CD14-positive monocyte (primary cell): ENCODE measurements at regions not wholly inside any gene's neighbourhood (a gene's known extent, or its start where the extent isn't known, plus 50 kb on each side); places are given as distances from the start of the nearest gene placed in this dataset.

Source experiments
- DNase-seq, 3 donors: peaks; one replicate each; pipeline ENCODE4 v3.0.0-alpha.2; 2011 to 2022
- H2AFZ ChIP-seq: 2 replicates; pipeline ENCODE4 v1.6.0; 2012; ENCODE audit warnings: mild to moderate bottlenecking, low read depth, low read length, inconsistent platforms; ENCODE audit not compliant: insufficient read depth, poor library complexity, severe bottlenecking
- H3K27ac ChIP-seq, 2 donors: 1 replicate in 1 of 2; 2 replicates in 1 of 2; pipeline ENCODE4 v1.5.1; 2012 to 2013; ENCODE audit warnings: low read length in 2 of 2, control low read depth in 1 of 2, inconsistent platforms in 1 of 2, low read depth in 1 of 2, mild to moderate bottlenecking in 1 of 2
- H3K27me3 ChIP-seq, 2 donors: one replicate each; pipeline versions ENCODE4 v1.6.0 to v1.6.1; 2011 to 2013; ENCODE audit warnings: low read length in 2 of 2; ENCODE audit not compliant: control insufficient read depth in 2 of 2, insufficient read depth in 2 of 2
- H3K36me3 ChIP-seq, 2 donors: replicated peaks in 1 of 2; 1 replicate in 1 of 2; 2 replicates in 1 of 2; pipeline versions ENCODE4 v1.5.1 to v1.6.1; 2012 to 2013; ENCODE audit warnings: low read length in 2 of 2, control low read depth in 1 of 2, inconsistent platforms in 1 of 2, mild to moderate bottlenecking in 1 of 2; ENCODE audit not compliant: insufficient read depth in 2 of 2, control insufficient read depth in 1 of 2
- H3K4me1 ChIP-seq, 2 donors: 1 replicate in 1 of 2; 2 replicates in 1 of 2; pipeline versions ENCODE4 v1.5.1 to v1.6.1; 2012 to 2013; ENCODE audit warnings: low read length in 2 of 2, control low read depth in 1 of 2, inconsistent platforms in 1 of 2, mild to moderate bottlenecking in 1 of 2, moderate library complexity in 1 of 2; ENCODE audit not compliant: insufficient read depth in 2 of 2, control insufficient read depth in 1 of 2
- H3K4me2 ChIP-seq: replicated peaks from 2 replicates; pipeline ENCODE3; 2012; ENCODE audit warnings: low read length, moderate library complexity, mild to moderate bottlenecking; ENCODE audit not compliant: poor library complexity, severe bottlenecking; ENCODE audit errors: extremely low read depth
- H3K4me3 ChIP-seq, 3 experiments: fragments of 200-600 bp in 1 of 3; sonication (generic) in 1 of 3; replicated peaks in 1 of 3; 1 replicate in 2 of 3; 2 replicates in 1 of 3; pipeline ENCODE4 v1.5.1; 2011 to 2013; ENCODE audit warnings: low read length in 3 of 3, mild to moderate bottlenecking in 3 of 3, control low read depth in 2 of 3, low read depth in 2 of 3, inconsistent platforms in 1 of 3, moderate library complexity in 1 of 3
- H3K79me2 ChIP-seq: 2 replicates; pipeline ENCODE4 v1.6.0; 2012; ENCODE audit warnings: mild to moderate bottlenecking, control low read depth, inconsistent platforms, low read length, moderate library complexity; ENCODE audit not compliant: insufficient read depth
- H3K9ac ChIP-seq: 2 replicates; pipeline ENCODE4 v1.6.0; 2017; ENCODE audit warnings: low read length, mild to moderate bottlenecking; ENCODE audit not compliant: insufficient read depth, poor library complexity, severe bottlenecking
- H3K9me3 ChIP-seq, 2 donors: replicated peaks in 1 of 2; 1 replicate in 1 of 2; 2 replicates in 1 of 2; pipeline versions ENCODE4 v1.5.1 to v1.6.1; 2012 to 2013; ENCODE audit warnings: low read length in 2 of 2, control low read depth in 1 of 2; ENCODE audit not compliant: control insufficient read depth in 1 of 2, insufficient read depth in 1 of 2
- H4K20me1 ChIP-seq: 2 replicates; pipeline ENCODE4 v1.6.0; 2012; ENCODE audit warnings: mild to moderate bottlenecking, low read length, control low read depth, moderate library complexity; ENCODE audit not compliant: insufficient read depth
- H3K27ac Mint-ChIP-seq, 7 donors: one replicate each; pipeline ENCODE4 v1.8.0; 2020; ENCODE audit warnings: mild to moderate bottlenecking in 7 of 7, mixed read lengths in 7 of 7, moderate library complexity in 6 of 7, inconsistent platforms in 2 of 7
- H3K27me3 Mint-ChIP-seq, 3 donors: one replicate each; pipeline ENCODE4 v1.8.0; 2021 to 2022; ENCODE audit warnings: low read depth in 3 of 3, mild to moderate bottlenecking in 3 of 3, mixed read lengths in 3 of 3, moderate library complexity in 3 of 3, inconsistent platforms in 1 of 3
- H3K36me3 Mint-ChIP-seq, 2 donors: one replicate each; pipeline ENCODE4 v1.8.0; 2020; ENCODE audit warnings: mixed read lengths in 2 of 2, inconsistent platforms in 1 of 2, mild to moderate bottlenecking in 1 of 2
- H3K4me1 Mint-ChIP-seq: one replicate; pipeline ENCODE4 v1.8.0; 2020; ENCODE audit warnings: mild to moderate bottlenecking, mixed read lengths
- H3K4me3 Mint-ChIP-seq, 2 donors: one replicate each; pipeline ENCODE4 v1.8.0; 2020; ENCODE audit warnings: mild to moderate bottlenecking in 2 of 2, mixed read lengths in 2 of 2, moderate library complexity in 1 of 2
- H3K9me3 Mint-ChIP-seq, 7 donors: one replicate each; pipeline ENCODE4 v1.8.0; 2020 to 2022; ENCODE audit warnings: mixed read lengths in 7 of 7, mild to moderate bottlenecking in 6 of 7, moderate library complexity in 6 of 7, inconsistent platforms in 2 of 7
- WGBS: methylation state at CpG from one replicate; pipeline ENCODE4 v1.1.5; 2013; ENCODE audit warnings: missing lambda C conversion rate; ENCODE audit not compliant: insufficient coverage; 5-methylcytosine and 5-hydroxymethylcytosine counted together
- intact Hi-C, 2 donors: fragments of 100-400 bp; cut with micrococcal nuclease; formaldehyde crosslinking; loops; one replicate each; pipeline versions ENCODE4 v1.15.0 to v1.15.1; 2023
- TF ChIP-seq, protein P1 (sequence below): fragments of 200-600 bp; IDR thresholded peaks from one replicate; pipeline ENCODE4 v1.8.0; 2022; ENCODE audit warnings: antibody characterized with exemption, mild to moderate bottlenecking

DNA sequence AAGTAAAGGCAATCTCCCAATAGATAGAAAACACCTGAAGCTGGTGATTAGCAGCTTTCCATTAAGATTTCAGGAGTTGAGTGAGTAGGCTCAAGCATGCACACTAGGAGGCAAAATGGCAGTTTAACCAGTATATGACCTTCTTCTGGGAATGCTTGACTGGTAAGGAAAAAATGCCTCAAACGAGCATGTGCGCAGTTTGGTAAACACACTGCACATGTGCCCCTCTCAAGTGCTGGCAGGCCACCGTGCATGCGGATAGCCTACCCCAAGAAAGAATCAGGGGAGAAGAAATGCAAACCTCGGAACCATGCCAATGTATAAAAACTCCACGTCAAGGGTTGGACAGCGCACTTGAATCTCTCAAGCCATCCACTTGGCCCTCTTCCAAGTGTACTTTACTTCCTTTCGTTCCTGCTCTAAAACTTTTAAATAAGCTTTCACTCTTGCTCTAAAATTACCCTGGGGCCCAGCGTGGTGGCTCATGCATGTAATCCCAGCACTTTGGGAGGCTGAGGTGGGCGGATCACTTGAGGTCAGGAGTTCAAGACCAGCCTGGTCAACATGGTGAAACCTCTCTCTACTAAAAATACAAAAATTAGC is 98.8 kb upstream of the CDK1 start:
- H2AFZ ChIP-seq = no peak overlapping the region
- H3K4me3 ChIP-seq = no peak overlapping the region
- H3K27ac ChIP-seq = no peak overlapping the region
- no peaks in the 10 kb centered on the region for H3K4me1 ChIP-seq
- peaks cover 2 to 14% (median 11%) of the 10 kb centered on the region in 7 donors for H3K9me3 Mint-ChIP-seq
- TF ChIP-seq, protein P1, sequence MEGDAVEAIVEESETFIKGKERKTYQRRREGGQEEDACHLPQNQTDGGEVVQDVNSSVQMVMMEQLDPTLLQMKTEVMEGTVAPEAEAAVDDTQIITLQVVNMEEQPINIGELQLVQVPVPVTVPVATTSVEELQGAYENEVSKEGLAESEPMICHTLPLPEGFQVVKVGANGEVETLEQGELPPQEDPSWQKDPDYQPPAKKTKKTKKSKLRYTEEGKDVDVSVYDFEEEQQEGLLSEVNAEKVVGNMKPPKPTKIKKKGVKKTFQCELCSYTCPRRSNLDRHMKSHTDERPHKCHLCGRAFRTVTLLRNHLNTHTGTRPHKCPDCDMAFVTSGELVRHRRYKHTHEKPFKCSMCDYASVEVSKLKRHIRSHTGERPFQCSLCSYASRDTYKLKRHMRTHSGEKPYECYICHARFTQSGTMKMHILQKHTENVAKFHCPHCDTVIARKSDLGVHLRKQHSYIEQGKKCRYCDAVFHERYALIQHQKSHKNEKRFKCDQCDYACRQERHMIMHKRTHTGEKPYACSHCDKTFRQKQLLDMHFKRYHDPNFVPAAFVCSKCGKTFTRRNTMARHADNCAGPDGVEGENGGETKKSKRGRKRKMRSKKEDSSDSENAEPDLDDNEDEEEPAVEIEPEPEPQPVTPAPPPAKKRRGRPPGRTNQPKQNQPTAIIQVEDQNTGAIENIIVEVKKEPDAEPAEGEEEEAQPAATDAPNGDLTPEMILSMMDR = no peak
- peaks cover 2% of the 10 kb centered on the region for H3K4me1 Mint-ChIP-seq
- no peaks in the 10 kb centered on the region for H3K36me3 ChIP-seq
- no peaks in the 10 kb centered on the region for H4K20me1 ChIP-seq
- no peak overlapping the region for H3K4me2 ChIP-seq
- peaks cover 2 to 6% (median 2%) of the 10 kb centered on the region in 3 donors for H3K27me3 Mint-ChIP-seq
- peaks cover 0 to 4% of the 10 kb centered on the region in 2 donors for H3K9me3 ChIP-seq
- no peak for DNase-seq
- no peaks in the 10 kb centered on the region for H3K27me3 ChIP-seq
- no peak overlapping the region for H3K27ac Mint-ChIP-seq
- no peaks in the 10 kb centered on the region for H3K79me2 ChIP-seq
- no peak overlapping the region for H3K4me3 Mint-ChIP-seq
- H3K9ac ChIP-seq = no peak overlapping the region
- H3K36me3 Mint-ChIP-seq = no peaks in the 10 kb centered on the region
- intact Hi-C loops = no loop called here
- WGBS = 95% methylated on average over 8 of the region's 10 CpGs

- Histone ChIP-seq H3K36me3 (no peaks in the 10 kb centered on the region), H4K20me1 (no peaks in the 10 kb centered on the region), H3K4me2 (no peak overlapping the region), H3K27me3 (no peaks in the 10 kb centered on the region), H2AFZ (no peak overlapping the region), H3K4me1 (no peaks in the 10 kb centered on the region), H3K4me3 (no peak overlapping the region), H3K9ac (no peak overlapping the region), H3K9me3 (peaks cover 0 to 4% of the 10 kb centered on the region in 2 donors), H3K27ac (no peak overlapping the region), H3K79me2 (no peaks in the 10 kb centered on the region)
- WGBS = 94% methylated on average over 2 of the region's 4 CpGs
- intact Hi-C loops = no loop called here
- Mint-ChIP-seq H3K4me3 (no peak overlapping the region), H3K36me3 (no peaks in the 10 kb centered on the region), H3K9me3 (peaks cover 4 to 14% (median 11%) of the 10 kb centered on the region in 7 donors), H3K27ac (no peak overlapping the region), H3K27me3 (peaks cover 0 to 6% (median 2%) of the 10 kb centered on the region in 3 donors), H3K4me1 (peaks cover 2% of the 10 kb centered on the region)
- DNase-seq = no peak
- TF ChIP-seq, protein P1 = no peak
These were observed 99.3 kb upstream of the CDK1 start for GRCh38 chr10:60678978-60679377.
